ENCODE measurements at regions not wholly inside any gene's neighbourhood (a gene's known extent, or its start where the extent isn't known, plus 50 kb on each side); places are given as distances from the start of the nearest gene placed in this dataset.

GRCh38 chr14:48983351-48983888, 602.8 kb downstream of the RPS29 start:
- no peak overlapping the region for H3K27ac ChIP-seq (ENCODE audit: low read depth, low read length)
- H3K9ac ChIP-seq (ENCODE audit: low read length): no peak overlapping the region
- intact Hi-C loops (cut with micrococcal nuclease): no loop called here
- POLR2A ChIA-PET: no interaction called here
- no peak overlapping the region for H3K4me2 ChIP-seq (ENCODE audit: low read length)
- H3K4me3 ChIP-seq (replicated peaks in 1 of 2; ENCODE audit: low read depth in 1 of 2, low read length in 2 of 2): no peak overlapping the region
- no peaks in the 10 kb centered on the region for H3K4me1 ChIP-seq (ENCODE audit: control insufficient read depth in 1 of 2, insufficient read depth in 2 of 2, low read length in 2 of 2)
- no peaks in the 10 kb centered on the region for H3K27me3 ChIP-seq (ENCODE audit: insufficient read depth, low read length)
- CTCF ChIA-PET: no interaction called here
- H3K79me2 ChIP-seq (ENCODE audit: insufficient read depth, low read length): no peaks in the 10 kb centered on the region
- H3K36me3 ChIP-seq (ENCODE audit: control insufficient read depth in 1 of 2, insufficient read depth in 2 of 2, low read length in 2 of 2): no peaks in the 10 kb centered on the region
- no peaks in the 10 kb centered on the region for H3K9me3 ChIP-seq (ENCODE audit: control insufficient read depth in 1 of 2, insufficient read depth in 1 of 2, low read depth in 1 of 2, low read length in 2 of 2)
- RAD21 ChIA-PET (ENCODE audit: low non-redundant PET in 1 of 2, low total read pairs in 2 of 2, uncharacterized antibody in 2 of 2, unreplicated experiment in 2 of 2): no interaction called here
- no TSS peak for BruUV-seq (replicated peaks)
- H2AFZ ChIP-seq (ENCODE audit: low read depth, low read length, poor library complexity, severe bottlenecking): no peak overlapping the region
- ATAC-seq (no peak), DNase-seq (ENCODE audit: low read depth, low spot score) (no peak)
- no peak for TF ChIP-seq MAX (IDR thresholded peaks at IDR 0.05)
- TF ChIP-seq EZH2 (IDR thresholded peaks at IDR 0.05): no peak
- TF ChIP-seq ZFX (IDR thresholded peaks at IDR 0.05): no peak
- no peak for TF ChIP-seq CEBPB (IDR thresholded peaks at IDR 0.05; ENCODE audit: low read depth)
- TF ChIP-seq ELF1 (IDR thresholded peaks at IDR 0.05; ENCODE audit: borderline replicate concordance, low read depth): no peak
- no peak for TF ChIP-seq EZH2phosphoT487 (IDR thresholded peaks at IDR 0.05; ENCODE audit: borderline replicate concordance)
- no peak for TF ChIP-seq CBX3 (IDR thresholded peaks at IDR 0.05; ENCODE audit: low read depth)
- TF ChIP-seq SP1 (IDR thresholded peaks at IDR 0.05; ENCODE audit: low read depth): no peak
- TF ChIP-seq FOSL1 (IDR thresholded peaks at IDR 0.05; ENCODE audit: low read depth): no peak
- TF ChIP-seq ZNF274 (IDR thresholded peaks at IDR 0.05; ENCODE audit: low read depth, low read length): no peak
- TF ChIP-seq ATF3 (IDR thresholded peaks at IDR 0.05): no peak
- TF ChIP-seq SIN3A (IDR thresholded peaks at IDR 0.05; ENCODE audit: low read depth): no peak
- no peak for TF ChIP-seq TCF7L2 (IDR thresholded peaks at IDR 0.05; ENCODE audit: borderline replicate concordance, extremely low read depth, insufficient read depth, insufficient read length)
- TF ChIP-seq EGR1 (IDR thresholded peaks at IDR 0.05; ENCODE audit: low read depth): no peak
- no peak for TF ChIP-seq JUND (IDR thresholded peaks at IDR 0.05)
- no peak for TF ChIP-seq RAD21 (IDR thresholded peaks at IDR 0.05; ENCODE audit: low read depth)
- TF ChIP-seq, protein P1, sequence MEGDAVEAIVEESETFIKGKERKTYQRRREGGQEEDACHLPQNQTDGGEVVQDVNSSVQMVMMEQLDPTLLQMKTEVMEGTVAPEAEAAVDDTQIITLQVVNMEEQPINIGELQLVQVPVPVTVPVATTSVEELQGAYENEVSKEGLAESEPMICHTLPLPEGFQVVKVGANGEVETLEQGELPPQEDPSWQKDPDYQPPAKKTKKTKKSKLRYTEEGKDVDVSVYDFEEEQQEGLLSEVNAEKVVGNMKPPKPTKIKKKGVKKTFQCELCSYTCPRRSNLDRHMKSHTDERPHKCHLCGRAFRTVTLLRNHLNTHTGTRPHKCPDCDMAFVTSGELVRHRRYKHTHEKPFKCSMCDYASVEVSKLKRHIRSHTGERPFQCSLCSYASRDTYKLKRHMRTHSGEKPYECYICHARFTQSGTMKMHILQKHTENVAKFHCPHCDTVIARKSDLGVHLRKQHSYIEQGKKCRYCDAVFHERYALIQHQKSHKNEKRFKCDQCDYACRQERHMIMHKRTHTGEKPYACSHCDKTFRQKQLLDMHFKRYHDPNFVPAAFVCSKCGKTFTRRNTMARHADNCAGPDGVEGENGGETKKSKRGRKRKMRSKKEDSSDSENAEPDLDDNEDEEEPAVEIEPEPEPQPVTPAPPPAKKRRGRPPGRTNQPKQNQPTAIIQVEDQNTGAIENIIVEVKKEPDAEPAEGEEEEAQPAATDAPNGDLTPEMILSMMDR (IDR thresholded peaks at IDR 0.05 in 2 of 3, conservative IDR thresholded peaks at IDR 0.05 in 1 of 3; ENCODE audit: borderline replicate concordance in 1 of 3, insufficient read depth in 1 of 3, low read depth in 2 of 3, low read length in 2 of 3): no peak
- no peak for TF ChIP-seq POLR2AphosphoS5 (IDR thresholded peaks at IDR 0.05; ENCODE audit: low read depth, low read length)
- TF ChIP-seq YY1 (IDR thresholded peaks at IDR 0.05; ENCODE audit: extremely low read depth, insufficient replicate concordance, low read depth, low read length): no peak
- TF ChIP-seq SRF (IDR thresholded peaks at IDR 0.05; ENCODE audit: low read depth): no peak
- no peaks in the 10 kb centered on the region; the same call in 1 of the 2 replicates for H4K20me1 ChIP-seq (ENCODE audit: insufficient read depth)
- H3K9me2 ChIP-seq (ENCODE audit: insufficient read depth): no peaks in the 10 kb centered on the region
